ENCODE measurements at regions not wholly inside any gene's neighbourhood (a gene's known extent, or its start where the extent isn't known, plus 50 kb on each side); places are given as distances from the start of the nearest gene placed in this dataset.
"Not testable (repeated sequence)": the region's sequence is repeated elsewhere in the genome, so short reads cannot be mapped to it uniquely, and the experiment has no call there.

DNA sequence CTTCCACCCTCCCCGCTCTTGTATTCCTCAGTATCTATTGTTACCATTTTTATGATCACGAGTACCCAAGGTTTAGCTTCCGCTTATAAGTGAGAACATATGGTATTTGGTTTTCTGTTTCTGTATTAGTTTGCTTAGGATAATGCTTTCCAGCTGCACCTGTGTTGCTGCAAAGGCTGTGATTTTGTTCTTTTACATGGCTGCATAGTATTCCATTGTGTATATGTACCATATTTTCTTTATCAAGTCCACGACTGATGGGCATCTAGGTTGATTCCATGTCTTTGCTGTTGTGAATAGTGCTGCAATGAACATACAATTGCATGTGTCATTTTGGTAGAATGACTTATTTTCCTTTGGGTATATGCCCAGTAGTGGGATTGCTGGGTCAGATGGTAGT is 79.7 kb upstream of the EFCAB3 start:
- Histone ChIP-seq H3K9ac (ENCODE audit: insufficient read depth, low read length) (no peak overlapping the region), H3K9me3 (ENCODE audit: control insufficient read depth, insufficient read depth, low read depth, low read length) (no peaks in the 10 kb centered on the region), H3K79me2 (ENCODE audit: control insufficient read depth, insufficient read depth, low read length) (no peaks in the 10 kb centered on the region), H3K27ac (ENCODE audit: insufficient read depth, low read length) (no peak overlapping the region), H2AFZ (ENCODE audit: low read length) (no peak overlapping the region), H3K36me3 (ENCODE audit: control insufficient read depth, insufficient read depth, low read length) (no peaks in the 10 kb centered on the region), H3K27me3 (ENCODE audit: control insufficient read depth, insufficient read depth, low read length) (no peaks in the 10 kb centered on the region), H4K20me1 (ENCODE audit: control insufficient read depth, extremely low read depth, insufficient read depth, low read length) (no peaks in the 10 kb centered on the region), H3K4me2 (ENCODE audit: extremely low read depth, insufficient read depth, low read length) (no peak overlapping the region), H3K4me1 (ENCODE audit: control insufficient read depth, extremely low read depth, insufficient read depth, low read length) (no peaks in the 10 kb centered on the region), H3K4me3 (replicated peaks in 1 of 4; ENCODE audit: control extremely low read depth in 1 of 4, insufficient read depth in 1 of 4, low read depth in 3 of 4, low read length in 4 of 4) (no peak overlapping the region)
- no peak for TF ChIP-seq EZH2 (IDR thresholded peaks at IDR 0.05; ENCODE audit: low read length, missing control alignments)
- TF ChIP-seq, protein P1, sequence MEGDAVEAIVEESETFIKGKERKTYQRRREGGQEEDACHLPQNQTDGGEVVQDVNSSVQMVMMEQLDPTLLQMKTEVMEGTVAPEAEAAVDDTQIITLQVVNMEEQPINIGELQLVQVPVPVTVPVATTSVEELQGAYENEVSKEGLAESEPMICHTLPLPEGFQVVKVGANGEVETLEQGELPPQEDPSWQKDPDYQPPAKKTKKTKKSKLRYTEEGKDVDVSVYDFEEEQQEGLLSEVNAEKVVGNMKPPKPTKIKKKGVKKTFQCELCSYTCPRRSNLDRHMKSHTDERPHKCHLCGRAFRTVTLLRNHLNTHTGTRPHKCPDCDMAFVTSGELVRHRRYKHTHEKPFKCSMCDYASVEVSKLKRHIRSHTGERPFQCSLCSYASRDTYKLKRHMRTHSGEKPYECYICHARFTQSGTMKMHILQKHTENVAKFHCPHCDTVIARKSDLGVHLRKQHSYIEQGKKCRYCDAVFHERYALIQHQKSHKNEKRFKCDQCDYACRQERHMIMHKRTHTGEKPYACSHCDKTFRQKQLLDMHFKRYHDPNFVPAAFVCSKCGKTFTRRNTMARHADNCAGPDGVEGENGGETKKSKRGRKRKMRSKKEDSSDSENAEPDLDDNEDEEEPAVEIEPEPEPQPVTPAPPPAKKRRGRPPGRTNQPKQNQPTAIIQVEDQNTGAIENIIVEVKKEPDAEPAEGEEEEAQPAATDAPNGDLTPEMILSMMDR (conservative IDR thresholded peaks at IDR 0.05 in 1 of 2, IDR thresholded peaks at IDR 0.05 in 1 of 2; ENCODE audit: low read depth in 1 of 2, low read length in 2 of 2) = no peak
- no peak for DNase-seq (ENCODE audit: low read depth in 2 of 2)

DNA sequence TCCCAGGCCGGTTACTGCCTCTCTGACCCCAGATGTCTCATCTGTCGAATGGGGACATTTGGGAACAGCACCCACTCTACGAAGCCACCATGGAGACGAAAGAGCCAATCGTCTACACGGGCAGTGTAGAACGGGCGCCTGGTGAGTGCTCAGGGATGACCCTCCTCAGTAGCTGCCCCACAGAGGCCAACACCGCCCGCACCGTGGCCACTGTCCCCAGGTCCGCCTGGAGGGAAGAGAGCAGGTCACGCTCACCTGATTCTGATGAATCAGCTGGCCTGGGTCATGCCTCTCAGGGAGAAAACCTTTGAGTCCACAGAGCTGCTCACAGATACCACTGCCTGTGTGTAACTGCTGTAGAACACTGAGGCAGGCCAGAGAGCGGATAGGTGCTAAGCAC is 105.1 kb upstream of the EFCAB3 start:
- not testable (repeated sequence) for H3K4me2 ChIP-seq (ENCODE audit: extremely low read depth, insufficient read depth, low read length); H4K20me1 ChIP-seq (ENCODE audit: control insufficient read depth, extremely low read depth, insufficient read depth, low read length); H3K27me3 ChIP-seq (ENCODE audit: control insufficient read depth, insufficient read depth, low read length)

DNA sequence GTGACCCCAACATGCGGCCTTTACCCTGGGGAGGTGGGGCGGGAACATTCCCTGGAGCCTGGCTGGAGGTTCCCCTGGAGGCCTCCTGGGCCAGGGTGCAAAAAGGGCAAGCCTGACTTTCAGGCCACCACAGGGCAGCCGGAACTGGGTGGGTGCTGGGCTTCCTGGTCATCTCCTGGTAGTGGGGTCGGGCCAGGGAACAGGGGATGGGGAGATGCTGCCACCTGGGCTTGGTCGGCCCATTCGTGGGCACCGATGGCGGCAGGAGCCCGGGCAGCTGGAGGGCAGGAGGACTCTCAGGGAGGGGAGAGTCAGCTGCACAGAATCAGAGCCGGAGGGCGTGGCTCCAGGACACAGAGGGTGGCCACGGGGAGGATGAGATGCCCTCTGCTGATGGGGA is 112.0 kb upstream of the EFCAB3 start:
- not testable (repeated sequence) for H3K4me1 ChIP-seq (ENCODE audit: control insufficient read depth, extremely low read depth, insufficient read depth, low read length)

More for the DNA sequence above, 105.1 kb upstream of the EFCAB3 start:
- H3K36me3 ChIP-seq (ENCODE audit: control insufficient read depth, insufficient read depth, low read length); DNase-seq (ENCODE audit: low read depth in 2 of 2); H3K79me2 ChIP-seq (ENCODE audit: control insufficient read depth, insufficient read depth, low read length); H3K4me1 ChIP-seq (ENCODE audit: control insufficient read depth, extremely low read depth, insufficient read depth, low read length); H3K4me3 ChIP-seq (replicated peaks in 1 of 4; ENCODE audit: control extremely low read depth in 1 of 4, insufficient read depth in 1 of 4, low read depth in 3 of 4, low read length in 4 of 4); H2AFZ ChIP-seq (ENCODE audit: low read length); H3K27ac ChIP-seq (ENCODE audit: insufficient read depth, low read length); H3K9ac ChIP-seq (ENCODE audit: insufficient read depth, low read length); H3K9me3 ChIP-seq (ENCODE audit: control insufficient read depth, insufficient read depth, low read depth, low read length): not testable (repeated sequence)

DNA sequence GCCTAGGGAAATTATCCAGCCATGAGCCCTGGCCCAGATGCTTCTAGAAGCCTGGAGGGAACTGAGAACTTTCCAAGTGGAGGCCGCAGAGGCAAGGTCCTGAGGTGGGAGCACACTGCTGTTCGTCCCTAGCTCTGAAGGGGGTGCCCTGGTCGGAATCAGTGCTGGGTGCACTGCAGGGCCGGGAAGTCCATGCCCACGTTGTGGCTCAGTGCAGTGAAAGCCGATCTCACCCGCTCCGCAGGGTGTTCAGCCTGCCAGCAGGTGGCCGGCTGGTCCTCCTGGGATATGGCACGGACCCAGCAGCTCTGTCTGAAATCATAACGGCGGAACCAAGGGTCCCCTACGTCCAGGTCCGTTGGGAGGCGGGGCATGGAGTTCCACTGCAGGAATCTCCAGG is 115.4 kb upstream of the EFCAB3 start:
- not testable (repeated sequence) for H3K36me3 ChIP-seq (ENCODE audit: control insufficient read depth, insufficient read depth, low read length); H3K27ac ChIP-seq (ENCODE audit: insufficient read depth, low read length); H3K9me3 ChIP-seq (ENCODE audit: control insufficient read depth, insufficient read depth, low read depth, low read length); H3K4me3 ChIP-seq (replicated peaks in 1 of 4; ENCODE audit: control extremely low read depth in 1 of 4, insufficient read depth in 1 of 4, low read depth in 3 of 4, low read length in 4 of 4); H3K4me2 ChIP-seq (ENCODE audit: extremely low read depth, insufficient read depth, low read length); H3K27me3 ChIP-seq (ENCODE audit: control insufficient read depth, insufficient read depth, low read length); H4K20me1 ChIP-seq (ENCODE audit: control insufficient read depth, extremely low read depth, insufficient read depth, low read length); H3K9ac ChIP-seq (ENCODE audit: insufficient read depth, low read length); DNase-seq (ENCODE audit: low read depth in 2 of 2); H2AFZ ChIP-seq (ENCODE audit: low read length); H3K79me2 ChIP-seq (ENCODE audit: control insufficient read depth, insufficient read depth, low read length); H3K4me1 ChIP-seq (ENCODE audit: control insufficient read depth, extremely low read depth, insufficient read depth, low read length)

More for the DNA sequence above, 112.0 kb upstream of the EFCAB3 start:
- not testable (repeated sequence) for H3K79me2 ChIP-seq (ENCODE audit: control insufficient read depth, insufficient read depth, low read length); H3K9ac ChIP-seq (ENCODE audit: insufficient read depth, low read length); H3K27me3 ChIP-seq (ENCODE audit: control insufficient read depth, insufficient read depth, low read length); H3K36me3 ChIP-seq (ENCODE audit: control insufficient read depth, insufficient read depth, low read length); DNase-seq (ENCODE audit: low read depth in 2 of 2); H3K27ac ChIP-seq (ENCODE audit: insufficient read depth, low read length); H3K4me2 ChIP-seq (ENCODE audit: extremely low read depth, insufficient read depth, low read length); H2AFZ ChIP-seq (ENCODE audit: low read length); H3K4me3 ChIP-seq (replicated peaks in 1 of 4; ENCODE audit: control extremely low read depth in 1 of 4, insufficient read depth in 1 of 4, low read depth in 3 of 4, low read length in 4 of 4); H3K9me3 ChIP-seq (ENCODE audit: control insufficient read depth, insufficient read depth, low read depth, low read length); H4K20me1 ChIP-seq (ENCODE audit: control insufficient read depth, extremely low read depth, insufficient read depth, low read length)

DNA sequence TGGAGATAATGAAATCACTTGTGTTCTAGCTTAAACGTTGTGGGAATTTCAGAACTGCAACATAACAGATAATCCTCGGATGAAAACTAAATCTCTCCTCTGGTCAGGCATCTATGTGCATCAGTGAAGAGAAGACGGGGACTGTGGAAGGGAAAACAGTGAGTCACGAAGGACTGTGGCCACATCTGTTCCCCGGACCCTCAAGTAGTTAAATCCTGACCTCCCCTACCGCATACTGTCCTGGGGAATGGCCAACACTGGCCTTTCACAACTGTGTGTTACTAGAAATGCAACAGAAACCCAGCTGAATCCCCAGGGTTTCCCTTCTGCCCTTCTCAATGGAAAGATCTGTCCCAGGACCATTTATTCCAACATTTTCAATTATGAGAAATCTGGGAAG is 124.6 kb upstream of the EFCAB3 start:
- H2AFZ ChIP-seq (ENCODE audit: low read length); H3K9me3 ChIP-seq (ENCODE audit: control insufficient read depth, insufficient read depth, low read depth, low read length); H3K36me3 ChIP-seq (ENCODE audit: control insufficient read depth, insufficient read depth, low read length); H3K27ac ChIP-seq (ENCODE audit: insufficient read depth, low read length); H3K27me3 ChIP-seq (ENCODE audit: control insufficient read depth, insufficient read depth, low read length); H3K9ac ChIP-seq (ENCODE audit: insufficient read depth, low read length); H3K79me2 ChIP-seq (ENCODE audit: control insufficient read depth, insufficient read depth, low read length); H4K20me1 ChIP-seq (ENCODE audit: control insufficient read depth, extremely low read depth, insufficient read depth, low read length); H3K4me3 ChIP-seq (replicated peaks in 1 of 4; ENCODE audit: control extremely low read depth in 1 of 4, insufficient read depth in 1 of 4, low read depth in 3 of 4, low read length in 4 of 4); H3K4me1 ChIP-seq (ENCODE audit: control insufficient read depth, extremely low read depth, insufficient read depth, low read length); H3K4me2 ChIP-seq (ENCODE audit: extremely low read depth, insufficient read depth, low read length): not testable (repeated sequence)
- DNase-seq (ENCODE audit: low read depth in 2 of 2) = peak in 1 of 2 donors; percentile 6

DNA sequence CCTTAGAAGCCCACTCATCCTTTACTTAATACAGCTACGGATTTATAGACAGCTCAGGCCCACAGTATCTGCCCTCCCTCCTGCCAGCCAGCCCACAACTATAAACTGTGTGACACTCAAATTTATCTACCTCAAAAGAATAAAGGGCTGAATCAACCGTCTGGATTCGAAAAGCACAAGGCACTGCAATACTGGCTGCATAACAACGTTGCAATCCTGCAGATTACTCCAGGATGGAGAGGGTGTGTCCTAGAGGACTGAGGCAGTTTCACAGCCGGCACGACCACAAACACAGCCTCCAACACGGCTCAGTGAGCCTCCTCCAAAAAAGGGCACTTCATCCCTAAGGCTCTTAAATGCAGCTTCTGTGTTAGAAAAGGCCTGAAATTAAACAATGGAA is 138.3 kb upstream of the EFCAB3 start:
- H2AFZ ChIP-seq (ENCODE audit: low read length); H3K36me3 ChIP-seq (ENCODE audit: control insufficient read depth, insufficient read depth, low read length); H3K9me3 ChIP-seq (ENCODE audit: control insufficient read depth, insufficient read depth, low read depth, low read length); H4K20me1 ChIP-seq (ENCODE audit: control insufficient read depth, extremely low read depth, insufficient read depth, low read length); H3K27ac ChIP-seq (ENCODE audit: insufficient read depth, low read length); H3K9ac ChIP-seq (ENCODE audit: insufficient read depth, low read length); H3K79me2 ChIP-seq (ENCODE audit: control insufficient read depth, insufficient read depth, low read length); H3K4me3 ChIP-seq (replicated peaks in 1 of 4; ENCODE audit: control extremely low read depth in 1 of 4, insufficient read depth in 1 of 4, low read depth in 3 of 4, low read length in 4 of 4); H3K4me1 ChIP-seq (ENCODE audit: control insufficient read depth, extremely low read depth, insufficient read depth, low read length); H3K4me2 ChIP-seq (ENCODE audit: extremely low read depth, insufficient read depth, low read length); H3K27me3 ChIP-seq (ENCODE audit: control insufficient read depth, insufficient read depth, low read length): not testable (repeated sequence)
- peak; percentile 1 for DNase-seq (ENCODE audit: low read depth in 2 of 2)
